ENCODE measurements at regions not wholly inside any gene's neighbourhood (a gene's known extent, or its start where the extent isn't known, plus 50 kb on each side); places are given as distances from the start of the nearest gene placed in this dataset.

DNA sequence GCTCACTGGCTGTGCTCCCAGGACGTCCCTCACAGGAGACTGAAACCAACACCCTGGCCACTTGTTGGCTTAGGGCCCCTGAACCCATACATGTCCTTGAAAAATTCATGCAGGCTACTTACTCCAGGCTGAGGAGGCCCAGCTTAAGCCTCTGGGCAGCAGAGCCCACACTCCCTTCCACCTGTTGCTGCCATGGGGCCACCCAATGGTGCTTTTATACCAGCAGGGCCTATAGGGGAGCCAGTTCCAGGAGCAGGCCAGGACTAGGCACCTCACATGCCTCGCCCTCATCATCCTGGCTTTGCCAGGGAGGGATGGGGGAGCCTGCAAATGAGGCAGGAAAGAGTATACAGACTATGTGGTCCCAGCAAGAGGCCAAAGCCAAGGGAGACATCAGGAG lies 181.7 kb upstream of the NECTIN1 start:
- peaks cover 14% of the 10 kb centered on the region for H3K9me3 Mint-ChIP-seq
- H3K4me1 Mint-ChIP-seq = peaks cover 22% of the 10 kb centered on the region

More for the DNA sequence above, 181.7 kb upstream of the NECTIN1 start:
- H3F3A ChIP-seq (replicated peaks; ENCODE audit: low read depth) = no peaks in the 10 kb centered on the region
- no peak overlapping the region for H3K27ac Mint-ChIP-seq
- no peaks in the 10 kb centered on the region for H3K79me2 ChIP-seq (replicated peaks; ENCODE audit: insufficient read depth)
- H3K27me3 Mint-ChIP-seq (ENCODE audit: insufficient read depth, low read depth, poor library complexity) = peaks cover 11% of the 10 kb centered on the region
- DNase-seq (ENCODE audit: low spot score) (no peak), ATAC-seq (no peak)
- TF ChIP-seq JUNB (IDR thresholded peaks at IDR 0.05; ENCODE audit: unreplicated experiment) (no peak), NANOG (IDR thresholded peaks at IDR 0.05; ENCODE audit: borderline replicate concordance) (no peak), EZH2 (IDR thresholded peaks at IDR 0.05; ENCODE audit: low read depth, unreplicated experiment) (no peak), ZNF114 (CRISPR knock-in tag; IDR thresholded peaks at IDR 0.05) (no peak), EZH2phosphoT487 (IDR thresholded peaks at IDR 0.05; ENCODE audit: unreplicated experiment) (no peak), POLR2AphosphoS5 (IDR thresholded peaks at IDR 0.05; ENCODE audit: low read depth) (no peak), CREB1 (CRISPR knock-in tag; IDR thresholded peaks at IDR 0.05; ENCODE audit: low read depth) (no peak)
- TF ChIP-seq, protein P1, sequence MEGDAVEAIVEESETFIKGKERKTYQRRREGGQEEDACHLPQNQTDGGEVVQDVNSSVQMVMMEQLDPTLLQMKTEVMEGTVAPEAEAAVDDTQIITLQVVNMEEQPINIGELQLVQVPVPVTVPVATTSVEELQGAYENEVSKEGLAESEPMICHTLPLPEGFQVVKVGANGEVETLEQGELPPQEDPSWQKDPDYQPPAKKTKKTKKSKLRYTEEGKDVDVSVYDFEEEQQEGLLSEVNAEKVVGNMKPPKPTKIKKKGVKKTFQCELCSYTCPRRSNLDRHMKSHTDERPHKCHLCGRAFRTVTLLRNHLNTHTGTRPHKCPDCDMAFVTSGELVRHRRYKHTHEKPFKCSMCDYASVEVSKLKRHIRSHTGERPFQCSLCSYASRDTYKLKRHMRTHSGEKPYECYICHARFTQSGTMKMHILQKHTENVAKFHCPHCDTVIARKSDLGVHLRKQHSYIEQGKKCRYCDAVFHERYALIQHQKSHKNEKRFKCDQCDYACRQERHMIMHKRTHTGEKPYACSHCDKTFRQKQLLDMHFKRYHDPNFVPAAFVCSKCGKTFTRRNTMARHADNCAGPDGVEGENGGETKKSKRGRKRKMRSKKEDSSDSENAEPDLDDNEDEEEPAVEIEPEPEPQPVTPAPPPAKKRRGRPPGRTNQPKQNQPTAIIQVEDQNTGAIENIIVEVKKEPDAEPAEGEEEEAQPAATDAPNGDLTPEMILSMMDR (conservative IDR thresholded peaks at IDR 0.05; ENCODE audit: low read depth in 2 of 2) = no peak
- TF ChIP-seq, protein P2, sequence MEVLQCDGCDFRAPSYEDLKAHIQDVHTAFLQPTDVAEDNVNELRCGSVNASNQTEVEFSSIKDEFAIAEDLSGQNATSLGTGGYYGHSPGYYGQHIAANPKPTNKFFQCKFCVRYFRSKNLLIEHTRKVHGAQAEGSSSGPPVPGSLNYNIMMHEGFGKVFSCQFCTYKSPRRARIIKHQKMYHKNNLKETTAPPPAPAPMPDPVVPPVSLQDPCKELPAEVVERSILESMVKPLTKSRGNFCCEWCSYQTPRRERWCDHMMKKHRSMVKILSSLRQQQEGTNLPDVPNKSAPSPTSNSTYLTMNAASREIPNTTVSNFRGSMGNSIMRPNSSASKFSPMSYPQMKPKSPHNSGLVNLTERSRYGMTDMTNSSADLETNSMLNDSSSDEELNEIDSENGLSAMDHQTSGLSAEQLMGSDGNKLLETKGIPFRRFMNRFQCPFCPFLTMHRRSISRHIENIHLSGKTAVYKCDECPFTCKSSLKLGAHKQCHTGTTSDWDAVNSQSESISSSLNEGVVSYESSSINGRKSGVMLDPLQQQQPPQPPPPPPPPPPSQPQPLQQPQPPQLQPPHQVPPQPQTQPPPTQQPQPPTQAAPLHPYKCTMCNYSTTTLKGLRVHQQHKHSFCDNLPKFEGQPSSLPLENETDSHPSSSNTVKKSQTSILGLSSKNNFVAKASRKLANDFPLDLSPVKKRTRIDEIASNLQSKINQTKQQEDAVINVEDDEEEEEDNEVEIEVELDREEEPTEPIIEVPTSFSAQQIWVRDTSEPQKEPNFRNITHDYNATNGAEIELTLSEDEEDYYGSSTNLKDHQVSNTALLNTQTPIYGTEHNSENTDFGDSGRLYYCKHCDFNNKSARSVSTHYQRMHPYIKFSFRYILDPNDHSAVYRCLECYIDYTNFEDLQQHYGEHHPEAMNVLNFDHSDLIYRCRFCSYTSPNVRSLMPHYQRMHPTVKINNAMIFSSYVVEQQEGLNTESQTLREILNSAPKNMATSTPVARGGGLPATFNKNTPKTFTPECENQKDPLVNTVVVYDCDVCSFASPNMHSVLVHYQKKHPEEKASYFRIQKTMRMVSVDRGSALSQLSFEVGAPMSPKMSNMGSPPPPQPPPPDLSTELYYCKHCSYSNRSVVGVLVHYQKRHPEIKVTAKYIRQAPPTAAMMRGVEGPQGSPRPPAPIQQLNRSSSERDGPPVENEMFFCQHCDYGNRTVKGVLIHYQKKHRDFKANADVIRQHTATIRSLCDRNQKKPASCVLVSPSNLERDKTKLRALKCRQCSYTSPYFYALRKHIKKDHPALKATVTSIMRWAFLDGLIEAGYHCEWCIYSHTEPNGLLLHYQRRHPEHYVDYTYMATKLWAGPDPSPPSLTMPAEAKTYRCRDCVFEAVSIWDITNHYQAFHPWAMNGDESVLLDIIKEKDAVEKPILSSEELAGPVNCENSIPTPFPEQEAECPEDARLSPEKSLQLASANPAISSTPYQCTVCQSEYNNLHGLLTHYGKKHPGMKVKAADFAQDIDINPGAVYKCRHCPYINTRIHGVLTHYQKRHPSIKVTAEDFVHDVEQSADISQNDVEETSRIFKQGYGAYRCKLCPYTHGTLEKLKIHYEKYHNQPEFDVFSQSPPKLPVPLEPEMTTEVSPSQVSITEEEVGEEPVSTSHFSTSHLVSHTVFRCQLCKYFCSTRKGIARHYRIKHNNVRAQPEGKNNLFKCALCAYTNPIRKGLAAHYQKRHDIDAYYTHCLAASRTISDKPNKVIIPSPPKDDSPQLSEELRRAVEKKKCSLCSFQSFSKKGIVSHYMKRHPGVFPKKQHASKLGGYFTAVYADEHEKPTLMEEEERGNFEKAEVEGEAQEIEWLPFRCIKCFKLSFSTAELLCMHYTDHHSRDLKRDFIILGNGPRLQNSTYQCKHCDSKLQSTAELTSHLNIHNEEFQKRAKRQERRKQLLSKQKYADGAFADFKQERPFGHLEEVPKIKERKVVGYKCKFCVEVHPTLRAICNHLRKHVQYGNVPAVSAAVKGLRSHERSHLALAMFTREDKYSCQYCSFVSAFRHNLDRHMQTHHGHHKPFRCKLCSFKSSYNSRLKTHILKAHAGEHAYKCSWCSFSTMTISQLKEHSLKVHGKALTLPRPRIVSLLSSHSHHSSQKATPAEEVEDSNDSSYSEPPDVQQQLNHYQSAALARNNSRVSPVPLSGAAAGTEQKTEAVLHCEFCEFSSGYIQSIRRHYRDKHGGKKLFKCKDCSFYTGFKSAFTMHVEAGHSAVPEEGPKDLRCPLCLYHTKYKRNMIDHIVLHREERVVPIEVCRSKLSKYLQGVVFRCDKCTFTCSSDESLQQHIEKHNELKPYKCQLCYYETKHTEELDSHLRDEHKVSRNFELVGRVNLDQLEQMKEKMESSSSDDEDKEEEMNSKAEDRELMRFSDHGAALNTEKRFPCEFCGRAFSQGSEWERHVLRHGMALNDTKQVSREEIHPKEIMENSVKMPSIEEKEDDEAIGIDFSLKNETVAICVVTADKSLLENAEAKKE (CRISPR knock-in tag; IDR thresholded peaks at IDR 0.05) = no peak
- TF ChIP-seq, protein P3, sequence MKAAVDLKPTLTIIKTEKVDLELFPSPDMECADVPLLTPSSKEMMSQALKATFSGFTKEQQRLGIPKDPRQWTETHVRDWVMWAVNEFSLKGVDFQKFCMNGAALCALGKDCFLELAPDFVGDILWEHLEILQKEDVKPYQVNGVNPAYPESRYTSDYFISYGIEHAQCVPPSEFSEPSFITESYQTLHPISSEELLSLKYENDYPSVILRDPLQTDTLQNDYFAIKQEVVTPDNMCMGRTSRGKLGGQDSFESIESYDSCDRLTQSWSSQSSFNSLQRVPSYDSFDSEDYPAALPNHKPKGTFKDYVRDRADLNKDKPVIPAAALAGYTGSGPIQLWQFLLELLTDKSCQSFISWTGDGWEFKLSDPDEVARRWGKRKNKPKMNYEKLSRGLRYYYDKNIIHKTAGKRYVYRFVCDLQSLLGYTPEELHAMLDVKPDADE (IDR thresholded peaks at IDR 0.05) = no peak
- H2AFZ ChIP-seq = no peak overlapping the region
- no peaks in the 10 kb centered on the region for H3K27me3 ChIP-seq (ENCODE audit: insufficient read depth)
- no peak overlapping the region for H3K4me3 ChIP-seq
- no peak overlapping the region for H3K4me2 ChIP-seq
- H3K4me1 ChIP-seq (ENCODE audit: insufficient read depth) = peaks cover 6% of the 10 kb centered on the region
- H3K36me3 ChIP-seq (ENCODE audit: insufficient read depth) = no peaks in the 10 kb centered on the region
- no peak overlapping the region for H3K4me3 Mint-ChIP-seq
- no peaks in the 10 kb centered on the region; the same call in 2 of the 3 replicates for H3K36me3 Mint-ChIP-seq (ENCODE audit: low read depth)
- H4K20me1 ChIP-seq (replicated peaks; ENCODE audit: insufficient read depth) = no peaks in the 10 kb centered on the region
- no peak overlapping the region for H3K27ac ChIP-seq (ENCODE audit: low read depth)
- H3K9me2 ChIP-seq (ENCODE audit: insufficient read depth) = no peaks in the 10 kb centered on the region
